ENCODE measurements at regions not wholly inside any gene's neighbourhood (a gene's known extent, or its start where the extent isn't known, plus 50 kb on each side); places are given as distances from the start of the nearest gene placed in this dataset.

DNA sequence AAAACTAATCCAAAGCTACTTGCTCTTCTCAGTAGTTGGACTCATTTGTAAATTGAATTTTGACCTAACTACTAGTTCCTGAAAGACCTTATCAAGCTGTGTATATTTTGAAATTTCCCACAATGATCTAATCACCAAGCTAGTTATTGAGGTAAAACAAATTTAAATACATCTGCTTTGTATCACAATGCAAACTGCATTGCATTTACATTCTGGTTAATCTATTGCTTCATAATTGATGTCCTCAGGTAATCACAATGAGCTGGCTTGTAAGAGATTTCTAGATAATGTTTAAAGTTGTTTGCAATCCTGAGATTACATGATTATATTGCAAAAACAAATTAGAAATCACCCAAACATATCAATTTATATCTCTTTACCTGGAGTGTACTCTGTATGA lies 848.8 kb downstream of the HACE1 start:
- TF ChIP-seq POLR2AphosphoS5 (IDR thresholded peaks at IDR 0.05) (no peak), POLR2A (IDR thresholded peaks at IDR 0.05; ENCODE audit: low read depth) (no peak), EP300 (IDR thresholded peaks at IDR 0.05) (no peak)
- TF ChIP-seq, protein P1, sequence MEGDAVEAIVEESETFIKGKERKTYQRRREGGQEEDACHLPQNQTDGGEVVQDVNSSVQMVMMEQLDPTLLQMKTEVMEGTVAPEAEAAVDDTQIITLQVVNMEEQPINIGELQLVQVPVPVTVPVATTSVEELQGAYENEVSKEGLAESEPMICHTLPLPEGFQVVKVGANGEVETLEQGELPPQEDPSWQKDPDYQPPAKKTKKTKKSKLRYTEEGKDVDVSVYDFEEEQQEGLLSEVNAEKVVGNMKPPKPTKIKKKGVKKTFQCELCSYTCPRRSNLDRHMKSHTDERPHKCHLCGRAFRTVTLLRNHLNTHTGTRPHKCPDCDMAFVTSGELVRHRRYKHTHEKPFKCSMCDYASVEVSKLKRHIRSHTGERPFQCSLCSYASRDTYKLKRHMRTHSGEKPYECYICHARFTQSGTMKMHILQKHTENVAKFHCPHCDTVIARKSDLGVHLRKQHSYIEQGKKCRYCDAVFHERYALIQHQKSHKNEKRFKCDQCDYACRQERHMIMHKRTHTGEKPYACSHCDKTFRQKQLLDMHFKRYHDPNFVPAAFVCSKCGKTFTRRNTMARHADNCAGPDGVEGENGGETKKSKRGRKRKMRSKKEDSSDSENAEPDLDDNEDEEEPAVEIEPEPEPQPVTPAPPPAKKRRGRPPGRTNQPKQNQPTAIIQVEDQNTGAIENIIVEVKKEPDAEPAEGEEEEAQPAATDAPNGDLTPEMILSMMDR (IDR thresholded peaks at IDR 0.05), result no peak
- Histone ChIP-seq H3K4me1 (no peaks in the 10 kb centered on the region), H3K27me3 (no peaks in the 10 kb centered on the region), H3K4me3 (no peak overlapping the region), H3K27ac (replicated peaks in 1 of 4) (no peak overlapping the region), H3K9me3 (no peaks in the 10 kb centered on the region), H3K36me3 (no peaks in the 10 kb centered on the region)
- DNase-seq (ENCODE audit: extremely low spot score), result no peak
- intact Hi-C loops (cut with DNase I), result no loop called here

DNA sequence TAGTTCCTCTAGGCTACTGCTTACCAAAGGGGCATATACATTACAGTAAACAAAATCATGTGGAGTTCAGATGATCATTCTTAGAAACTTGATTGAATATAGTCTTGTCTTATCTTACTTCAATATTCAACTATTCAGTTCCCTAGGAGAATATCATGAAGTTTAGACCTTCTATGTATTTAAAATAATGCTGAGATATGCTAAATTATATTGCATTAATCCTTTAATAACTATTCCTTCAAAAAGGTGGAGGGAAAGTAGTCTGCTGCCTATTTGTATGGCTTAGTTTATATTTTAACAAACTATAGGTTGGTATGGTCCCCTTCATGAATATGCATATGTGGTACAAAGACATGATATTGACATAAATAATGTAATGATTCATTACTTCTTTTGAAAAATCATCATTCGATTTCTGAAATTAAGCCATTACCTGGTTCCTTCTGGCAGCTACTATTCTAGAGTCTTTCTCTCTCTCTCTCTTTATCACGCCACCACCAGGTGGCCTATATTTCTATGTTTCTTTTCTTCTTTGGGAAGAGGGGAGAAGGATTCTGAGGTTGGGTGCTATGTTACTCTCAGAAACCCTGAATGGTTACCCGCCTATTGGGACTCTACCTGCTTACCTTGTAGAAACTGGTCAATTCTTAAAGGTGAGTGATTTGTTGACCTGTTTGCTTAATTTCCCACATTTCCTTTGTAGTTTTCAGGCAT lies 855.8 kb downstream of the HACE1 start:
- H3K27ac ChIP-seq (replicated peaks in 1 of 4), result no peak overlapping the region
- H3K9me3 ChIP-seq, result no peaks in the 10 kb centered on the region
- H3K4me3 ChIP-seq, result no peak overlapping the region
- no peaks in the 10 kb centered on the region for H3K4me1 ChIP-seq
- TF ChIP-seq POLR2A (IDR thresholded peaks at IDR 0.05; ENCODE audit: low read depth) (no peak), POLR2AphosphoS5 (IDR thresholded peaks at IDR 0.05) (no peak), EP300 (IDR thresholded peaks at IDR 0.05) (no peak)
- TF ChIP-seq, protein P1 (IDR thresholded peaks at IDR 0.05), result no peak
- no peak for DNase-seq (ENCODE audit: extremely low spot score)
- no peaks in the 10 kb centered on the region for H3K27me3 ChIP-seq
- H3K36me3 ChIP-seq, result no peaks in the 10 kb centered on the region
- intact Hi-C loops (cut with DNase I), result no loop called here
- WGBS, result 90% methylated on average over 3 of the region's 3 CpGs

DNA sequence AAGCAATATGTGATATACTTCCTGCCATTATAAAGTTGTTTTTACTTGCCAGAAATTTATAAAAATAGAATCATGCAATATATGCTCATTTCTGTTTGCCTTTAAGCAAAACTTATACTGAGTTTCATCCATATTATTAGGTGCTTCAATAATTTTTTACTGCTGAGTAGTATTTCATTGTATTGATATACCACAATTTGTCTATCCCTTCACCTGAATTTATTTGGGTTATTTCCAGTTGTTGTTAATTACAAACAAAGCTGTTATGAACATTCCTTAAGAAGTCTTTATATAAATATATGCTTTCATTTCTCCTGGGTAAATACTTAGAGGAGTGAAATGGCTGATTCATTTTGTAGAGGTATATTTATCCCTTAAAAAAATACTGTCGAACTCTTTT lies 864.1 kb downstream of the HACE1 start:
- no peak for TF ChIP-seq EP300 (IDR thresholded peaks at IDR 0.05)
- TF ChIP-seq, protein P1 (IDR thresholded peaks at IDR 0.05), result no peak
- no peak for TF ChIP-seq POLR2A (IDR thresholded peaks at IDR 0.05; ENCODE audit: low read depth)
- no peak for TF ChIP-seq POLR2AphosphoS5 (IDR thresholded peaks at IDR 0.05)
- Histone ChIP-seq H3K27me3 (no peaks in the 10 kb centered on the region), H3K9me3 (no peaks in the 10 kb centered on the region), H3K36me3 (no peaks in the 10 kb centered on the region), H3K4me1 (no peaks in the 10 kb centered on the region), H3K4me3 (no peak overlapping the region), H3K27ac (replicated peaks in 1 of 4) (no peak overlapping the region)
- intact Hi-C loops (cut with DNase I), result no loop called here
- DNase-seq (ENCODE audit: extremely low spot score), result no peak
- 85% methylated on average over 1 of the region's 1 CpG for WGBS

DNA sequence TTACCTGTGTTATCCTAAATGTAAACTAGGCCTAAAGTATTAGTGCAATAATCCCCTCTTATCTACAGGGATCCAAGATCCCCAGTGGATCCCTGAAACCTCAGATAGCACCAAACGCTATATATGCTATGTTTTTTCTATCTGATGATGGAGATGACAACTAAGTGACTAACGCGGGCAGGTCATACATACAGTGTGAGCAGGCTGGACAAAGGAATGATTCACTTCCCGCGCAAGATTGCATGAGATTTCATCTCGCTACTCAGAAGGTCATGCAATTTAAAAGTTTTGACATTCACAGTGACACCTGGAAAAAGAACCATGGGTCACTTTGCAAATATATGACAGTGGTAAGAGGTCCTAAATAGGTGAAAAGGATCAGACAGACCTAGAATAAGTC lies 875.9 kb downstream of the HACE1 start:
- intact Hi-C loops (cut with DNase I), result no loop called here
- WGBS, result 92% methylated on average over 6 of the region's 6 CpGs
- Histone ChIP-seq H3K9me3 (no peaks in the 10 kb centered on the region), H3K27me3 (no peaks in the 10 kb centered on the region), H3K27ac (replicated peaks in 1 of 4) (no peak overlapping the region), H3K4me3 (no peak overlapping the region), H3K4me1 (no peaks in the 10 kb centered on the region), H3K36me3 (no peaks in the 10 kb centered on the region)
- TF ChIP-seq POLR2AphosphoS5 (IDR thresholded peaks at IDR 0.05) (no peak), POLR2A (IDR thresholded peaks at IDR 0.05; ENCODE audit: low read depth) (no peak), EP300 (IDR thresholded peaks at IDR 0.05) (no peak)
- TF ChIP-seq, protein P1 (IDR thresholded peaks at IDR 0.05), result no peak
- no peak for DNase-seq (ENCODE audit: extremely low spot score)

DNA sequence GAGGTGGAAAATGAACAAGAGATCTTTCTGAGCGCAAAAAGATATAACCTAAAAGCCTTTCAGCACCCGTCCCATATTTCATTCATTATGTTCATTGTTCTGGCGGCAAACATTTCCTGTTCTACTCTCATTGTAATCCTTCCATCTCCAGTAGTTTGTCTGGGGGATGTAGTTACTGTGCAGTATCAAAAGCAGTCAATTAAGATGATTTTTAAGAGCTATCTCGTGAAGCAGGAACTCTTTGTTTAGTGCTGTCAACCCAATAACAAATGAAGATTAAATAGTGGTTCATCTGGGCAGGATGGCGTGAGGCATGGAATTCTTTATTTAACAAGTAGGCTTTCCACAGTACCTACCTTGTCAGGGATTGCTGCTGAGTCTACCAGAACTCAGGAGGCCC lies 876.7 kb downstream of the HACE1 start:
- WGBS, result 29% methylated on average over 5 of the region's 5 CpGs
- TF ChIP-seq POLR2AphosphoS5 (IDR thresholded peaks at IDR 0.05) (no peak), EP300 (IDR thresholded peaks at IDR 0.05) (no peak), POLR2A (IDR thresholded peaks at IDR 0.05; ENCODE audit: low read depth) (no peak)
- TF ChIP-seq, protein P1 (IDR thresholded peaks at IDR 0.05), result no peak
- no peak for DNase-seq (ENCODE audit: extremely low spot score)
- H3K36me3 ChIP-seq, result no peaks in the 10 kb centered on the region
- no peak overlapping the region for H3K4me3 ChIP-seq
- intact Hi-C loops (cut with DNase I), result no loop called here
- H3K27ac ChIP-seq (replicated peaks in 1 of 4), result no peak overlapping the region
- no peaks in the 10 kb centered on the region for H3K9me3 ChIP-seq
- no peaks in the 10 kb centered on the region for H3K4me1 ChIP-seq
- no peaks in the 10 kb centered on the region for H3K27me3 ChIP-seq

Measured in esophagus muscularis mucosa (tissue), 4 donors.